ENCODE measurements at regions not wholly inside any gene's neighbourhood (a gene's known extent, or its start where the extent isn't known, plus 50 kb on each side); places are given as distances from the start of the nearest gene placed in this dataset.

GRCh38 chr6:22062807-22063408 is 233.9 kb downstream of the PRL start:
- TF ChIP-seq ZFP30 (CRISPR knock-in tag; IDR thresholded peaks at IDR 0.05) (no peak), ARNTL (CRISPR knock-in tag; IDR thresholded peaks at IDR 0.05; ENCODE audit: borderline replicate concordance, low read depth) (no peak), CSRNP3 (CRISPR knock-in tag; IDR thresholded peaks at IDR 0.05) (no peak), PPARA (CRISPR knock-in tag; IDR thresholded peaks at IDR 0.05; ENCODE audit: borderline replicate concordance) (no peak), ZNF8 (CRISPR knock-in tag; IDR thresholded peaks at IDR 0.05) (no peak), RARB (CRISPR knock-in tag; IDR thresholded peaks at IDR 0.05) (no peak), TCF4 (CRISPR knock-in tag; IDR thresholded peaks at IDR 0.05; ENCODE audit: borderline replicate concordance) (no peak), ZC3H10 (CRISPR knock-in tag; IDR thresholded peaks at IDR 0.05) (no peak), ZNF70 (CRISPR knock-in tag; IDR thresholded peaks at IDR 0.05) (no peak)
- no peak for ATAC-seq

- TF ChIP-seq ZNF565 (CRISPR knock-in tag; conservative IDR thresholded peaks at IDR 0.05; ENCODE audit: low read depth) (no peak), CSDC2 (CRISPR knock-in tag; IDR thresholded peaks at IDR 0.05) (no peak), RARB (CRISPR knock-in tag; IDR thresholded peaks at IDR 0.05) (no peak), CSRNP3 (CRISPR knock-in tag; IDR thresholded peaks at IDR 0.05) (no peak), GLIS3 (CRISPR knock-in tag; IDR thresholded peaks at IDR 0.05) (no peak), ISL1 (CRISPR knock-in tag; IDR thresholded peaks at IDR 0.05) (no peak), PPARA (CRISPR knock-in tag; IDR thresholded peaks at IDR 0.05; ENCODE audit: borderline replicate concordance) (no peak), BACH2 (CRISPR knock-in tag; IDR thresholded peaks at IDR 0.05; ENCODE audit: borderline replicate concordance) (no peak), TOX (CRISPR knock-in tag; IDR thresholded peaks at IDR 0.05; ENCODE audit: borderline replicate concordance) (no peak)
- ATAC-seq, result no peak
These were observed 232.3 kb downstream of the PRL start for GRCh38 chr6:22064558-22064957.

DNA sequence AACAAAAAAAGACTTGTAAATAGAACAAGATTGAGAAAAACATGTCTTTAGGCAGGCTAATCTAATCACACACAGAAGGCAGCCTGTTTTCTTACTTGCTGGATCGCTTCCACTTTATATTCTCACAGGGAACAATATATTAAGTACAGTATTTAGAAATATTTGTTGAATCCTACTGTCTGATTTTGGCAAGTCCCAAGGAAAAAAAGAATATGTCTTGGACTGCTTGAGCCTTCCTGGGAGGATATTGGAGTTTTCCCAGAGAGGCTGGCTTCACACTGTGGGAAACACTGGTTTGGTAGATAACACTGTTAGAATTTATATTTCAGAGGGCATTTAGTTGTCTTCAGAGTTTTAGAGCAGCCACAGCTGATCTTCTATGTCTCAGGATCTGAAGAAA is 229.7 kb downstream of the PRL start:
- ATAC-seq, result no peak

DNA sequence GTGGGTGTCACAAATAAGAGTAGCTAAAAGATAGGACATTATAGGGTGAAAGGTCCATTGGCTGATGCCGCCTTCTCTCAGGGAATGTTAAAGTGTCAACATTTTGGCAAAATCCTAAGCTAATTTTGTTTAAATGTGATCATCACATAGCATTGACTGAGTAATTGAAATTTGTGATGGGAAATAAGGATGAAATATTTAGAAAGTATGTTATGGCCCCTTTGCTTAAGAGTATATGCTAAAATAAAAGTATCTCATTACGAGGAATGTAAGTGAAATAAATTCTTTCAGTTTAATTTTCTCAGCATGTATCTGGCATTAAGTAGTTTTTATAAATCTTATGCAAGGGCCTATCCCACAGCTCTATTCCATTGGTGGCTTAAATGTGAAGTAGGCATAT is 229.2 kb downstream of the PRL start:
- no peak for TF ChIP-seq BACH2 (CRISPR knock-in tag; IDR thresholded peaks at IDR 0.05; ENCODE audit: borderline replicate concordance)
- no peak for TF ChIP-seq TOX (CRISPR knock-in tag; IDR thresholded peaks at IDR 0.05; ENCODE audit: borderline replicate concordance)
- no peak for TF ChIP-seq ZNF70 (CRISPR knock-in tag; IDR thresholded peaks at IDR 0.05)
- TF ChIP-seq, protein P1, sequence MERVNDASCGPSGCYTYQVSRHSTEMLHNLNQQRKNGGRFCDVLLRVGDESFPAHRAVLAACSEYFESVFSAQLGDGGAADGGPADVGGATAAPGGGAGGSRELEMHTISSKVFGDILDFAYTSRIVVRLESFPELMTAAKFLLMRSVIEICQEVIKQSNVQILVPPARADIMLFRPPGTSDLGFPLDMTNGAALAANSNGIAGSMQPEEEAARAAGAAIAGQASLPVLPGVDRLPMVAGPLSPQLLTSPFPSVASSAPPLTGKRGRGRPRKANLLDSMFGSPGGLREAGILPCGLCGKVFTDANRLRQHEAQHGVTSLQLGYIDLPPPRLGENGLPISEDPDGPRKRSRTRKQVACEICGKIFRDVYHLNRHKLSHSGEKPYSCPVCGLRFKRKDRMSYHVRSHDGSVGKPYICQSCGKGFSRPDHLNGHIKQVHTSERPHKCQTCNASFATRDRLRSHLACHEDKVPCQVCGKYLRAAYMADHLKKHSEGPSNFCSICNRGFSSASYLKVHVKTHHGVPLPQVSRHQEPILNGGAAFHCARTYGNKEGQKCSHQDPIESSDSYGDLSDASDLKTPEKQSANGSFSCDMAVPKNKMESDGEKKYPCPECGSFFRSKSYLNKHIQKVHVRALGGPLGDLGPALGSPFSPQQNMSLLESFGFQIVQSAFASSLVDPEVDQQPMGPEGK (CRISPR knock-in tag; IDR thresholded peaks at IDR 0.05; ENCODE audit: borderline replicate concordance), result no peak
- no peak for TF ChIP-seq TCF4 (CRISPR knock-in tag; IDR thresholded peaks at IDR 0.05; ENCODE audit: borderline replicate concordance)
- no peak for TF ChIP-seq OSR1 (CRISPR knock-in tag; IDR thresholded peaks at IDR 0.05)
- no peak for TF ChIP-seq ZNF565 (CRISPR knock-in tag; conservative IDR thresholded peaks at IDR 0.05; ENCODE audit: low read depth)
- ATAC-seq, result no peak

More for the DNA sequence above, 229.7 kb downstream of the PRL start:
- no peak for TF ChIP-seq TOX (CRISPR knock-in tag; IDR thresholded peaks at IDR 0.05; ENCODE audit: borderline replicate concordance)
- TF ChIP-seq ZC3H10 (CRISPR knock-in tag; IDR thresholded peaks at IDR 0.05), result no peak
- TF ChIP-seq TSHZ2 (CRISPR knock-in tag; IDR thresholded peaks at IDR 0.05), result no peak
- TF ChIP-seq ZFP3 (CRISPR knock-in tag; IDR thresholded peaks at IDR 0.05), result no peak
